ENCODE measurements at regions not wholly inside any gene's neighbourhood (a gene's known extent, or its start where the extent isn't known, plus 50 kb on each side); places are given as distances from the start of the nearest gene placed in this dataset.

DNA sequence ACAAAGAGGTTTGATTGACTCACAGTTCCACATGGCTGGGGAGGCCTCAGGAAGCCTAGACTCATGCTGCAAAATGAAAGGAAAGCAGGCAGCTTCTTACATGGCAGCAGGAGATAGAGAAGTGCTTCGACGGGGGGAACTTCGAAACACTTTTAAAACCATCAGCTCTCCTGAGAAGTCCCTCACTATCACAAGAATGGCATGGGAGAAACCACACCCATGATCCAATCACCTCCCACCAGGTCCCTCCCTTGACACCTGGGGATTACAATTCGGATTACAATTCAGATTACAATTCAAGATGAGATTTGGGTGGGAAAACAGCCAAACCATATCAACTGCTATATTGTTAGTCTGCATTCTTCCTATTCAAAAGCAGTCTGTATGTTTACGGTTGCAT is 322.3 kb upstream of the ISL1 start:
- TF ChIP-seq POLR2A (IDR thresholded peaks at IDR 0.05; ENCODE audit: low read depth, low read length) (no peak), POLR2AphosphoS5 (IDR thresholded peaks at IDR 0.05; ENCODE audit: low read depth, low read length) (no peak), TAF1 (IDR thresholded peaks at IDR 0.05; ENCODE audit: borderline replicate concordance, low read depth, low read length) (no peak)
